ENCODE measurements at regions not wholly inside any gene's neighbourhood (a gene's known extent, or its start where the extent isn't known, plus 50 kb on each side); places are given as distances from the start of the nearest gene placed in this dataset.

GRCh38 chr6:92588148-92588547 is 831.2 kb downstream of the EPHA7 start:
- no peak for FAIRE-seq
- WGBS (ENCODE audit: missing lambda C conversion rate) = 7% methylated on average over 3 of the region's 3 CpGs
- Histone ChIP-seq H3K27ac (no peak overlapping the region), H3K9me3 (no peaks in the 10 kb centered on the region), H3K4me3 (no peak overlapping the region), H3K4me2 (no peak overlapping the region), H3K4me1 (no peaks in the 10 kb centered on the region)
- no peak for ATAC-seq
- ChIA-PET POLR2A (no interaction called here), CTCF (no interaction called here)
- TF ChIP-seq KDM1A (IDR thresholded peaks at IDR 0.05; ENCODE audit: low read depth) = no peak
- TF ChIP-seq GATA3 (IDR thresholded peaks at IDR 0.05; ENCODE audit: borderline replicate concordance) = no peak
- no peak for TF ChIP-seq E2F6 (IDR thresholded peaks at IDR 0.05; ENCODE audit: borderline replicate concordance, low read depth)
- no peak for TF ChIP-seq ELK1 (IDR thresholded peaks at IDR 0.05; ENCODE audit: low read depth, low read length)
- TF ChIP-seq EP300 (IDR thresholded peaks at IDR 0.05) = no peak
- no peak for TF ChIP-seq TFCP2L1 (CRISPR knock-in tag; IDR thresholded peaks at IDR 0.05)
- no peak for TF ChIP-seq NPAS2 (CRISPR knock-in tag; IDR thresholded peaks at IDR 0.05; ENCODE audit: borderline replicate concordance)
- TF ChIP-seq BHLHE40 (IDR thresholded peaks at IDR 0.05; ENCODE audit: low read depth, low read length) = no peak
- no peak for TF ChIP-seq ZNF302 (CRISPR knock-in tag; IDR thresholded peaks at IDR 0.05)
- no peak for TF ChIP-seq CHD4 (IDR thresholded peaks at IDR 0.05; ENCODE audit: borderline replicate concordance)
- DNase-seq (ENCODE audit: low read depth in 1 of 2, low spot score in 1 of 2) = no peak

GRCh38 chr6:92587525-92587924 is 831.8 kb downstream of the EPHA7 start:
- Histone ChIP-seq H3K4me1 (no peaks in the 10 kb centered on the region), H3K4me3 (no peak overlapping the region), H3K9me3 (no peaks in the 10 kb centered on the region), H3K4me2 (no peak overlapping the region), H3K27ac (no peak overlapping the region)
- no peak for TF ChIP-seq NFE2L2 (conservative IDR thresholded peaks at IDR 0.05; ENCODE audit: low read length)
- no peak for TF ChIP-seq CHD4 (IDR thresholded peaks at IDR 0.05; ENCODE audit: borderline replicate concordance)
- TF ChIP-seq FOSL2 (IDR thresholded peaks at IDR 0.05) = no peak
- TF ChIP-seq FOSL2 (CRISPR knock-in tag; IDR thresholded peaks at IDR 0.05) = no peak
- TF ChIP-seq HMGXB4 (CRISPR knock-in tag; IDR thresholded peaks at IDR 0.05; ENCODE audit: borderline replicate concordance) = no peak
- TF ChIP-seq EP300 (IDR thresholded peaks at IDR 0.05) = no peak
- ChIA-PET POLR2A (no interaction called here), CTCF (no interaction called here)
- DNase-seq (ENCODE audit: low read depth in 1 of 2, low spot score in 1 of 2) = no peak
- ATAC-seq = no peak
- WGBS (ENCODE audit: missing lambda C conversion rate) = 4% methylated on average over 1 of the region's 1 CpG
- no peak for FAIRE-seq

- POLR2A ChIA-PET = no interaction called here
- CTCF ChIA-PET = no interaction called here
- TF ChIP-seq NR3C1 (IDR thresholded peaks at IDR 0.05) (no peak), HDAC2 (IDR thresholded peaks at IDR 0.05) (no peak), CTCF (IDR thresholded peaks at IDR 0.05) (no peak), KDM5A (IDR thresholded peaks at IDR 0.05) (no peak), ELK1 (IDR thresholded peaks at IDR 0.05; ENCODE audit: low read depth, low read length) (no peak), ZSCAN20 (CRISPR knock-in tag; IDR thresholded peaks at IDR 0.05) (no peak), EHMT2 (IDR thresholded peaks at IDR 0.05; ENCODE audit: low read depth) (no peak), RAD21 (conservative IDR thresholded peaks at IDR 0.05 in 1 of 2, IDR thresholded peaks at IDR 0.05 in 1 of 2) (no peak), HEYL (CRISPR knock-in tag; IDR thresholded peaks at IDR 0.05) (no peak), FOSB (CRISPR knock-in tag; IDR thresholded peaks at IDR 0.05) (no peak), POLR2A (IDR thresholded peaks at IDR 0.05; ENCODE audit: low read length) (no peak), HMGXB4 (CRISPR knock-in tag; IDR thresholded peaks at IDR 0.05; ENCODE audit: borderline replicate concordance) (no peak), SREBF2 (IDR thresholded peaks at IDR 0.05) (no peak)
Observed at GRCh38 chr6:92586236-92586977, 833.0 kb downstream of the EPHA7 start.

More at GRCh38 chr6:92586236-92586977, 833.0 kb downstream of the EPHA7 start:
- Histone ChIP-seq H3K4me1 (no peaks in the 10 kb centered on the region), H3K9me3 (no peaks in the 10 kb centered on the region), H3K4me2 (no peak overlapping the region), H3K27ac (no peak overlapping the region), H3K4me3 (no peak overlapping the region)
- ATAC-seq (no peak), DNase-seq (ENCODE audit: low read depth in 1 of 2, low spot score in 1 of 2) (no peak), FAIRE-seq (no peak)
- WGBS (ENCODE audit: missing lambda C conversion rate) = 13% methylated on average over 8 of the region's 8 CpGs
